Keratinocyte (primary cell): ENCODE measurements at regions not wholly inside any gene's neighbourhood (a gene's known extent, or its start where the extent isn't known, plus 50 kb on each side); places are given as distances from the start of the nearest gene placed in this dataset.

ENCODE experiments used
- DNase-seq: peaks from one replicate; pipeline ENCODE4 v3.0.0-alpha.2; 2011; ENCODE audit warnings: low read depth, missing footprints, low spot score
- FAIRE-seq: peaks from 2 replicates; lab custom pipeline; 2011; peaks lifted over from hg19 to GRCh38; lab: Jason Lieb, UNC
- H2AFZ ChIP-seq: 2 replicates; pipeline ENCODE4 v1.6.0; 2012; ENCODE audit warnings: low read length, control low read depth, inconsistent platforms; ENCODE audit not compliant: control insufficient read depth
- H3K27ac ChIP-seq: 2 replicates; pipeline ENCODE4 v1.5.1; 2011; ENCODE audit warnings: low read length; ENCODE audit not compliant: control insufficient read depth, insufficient read depth
- H3K27me3 ChIP-seq: 3 replicates; pipeline ENCODE4 v1.6.0; 2011; ENCODE audit warnings: low read length; ENCODE audit not compliant: control insufficient read depth, insufficient read depth; ENCODE audit errors: extremely low read depth
- H3K36me3 ChIP-seq, 2 experiments: 2 replicates in 1 of 2; 3 replicates in 1 of 2; pipeline ENCODE4 v1.5.1; 2011; ENCODE audit warnings: low read length in 2 of 2, mild to moderate bottlenecking in 1 of 2; ENCODE audit not compliant: control insufficient read depth in 2 of 2, insufficient read depth in 2 of 2; ENCODE audit errors: extremely low read depth in 1 of 2
- H3K4me1 ChIP-seq: 3 replicates; pipeline ENCODE4 v1.5.1; 2011; ENCODE audit warnings: low read length; ENCODE audit not compliant: control insufficient read depth, insufficient read depth; ENCODE audit errors: extremely low read depth
- H3K4me2 ChIP-seq: 3 replicates; pipeline ENCODE4 v1.6.0; 2011; ENCODE audit warnings: low read depth, low read length; ENCODE audit not compliant: control insufficient read depth, insufficient read depth; ENCODE audit errors: extremely low read depth
- H3K4me3 ChIP-seq, 3 experiments: fragments of 200-600 bp in 1 of 3; sonication (generic) in 1 of 3; 2 replicates in 2 of 3; 3 replicates in 1 of 3; pipeline ENCODE4 v1.5.1; 2011 to 2016; ENCODE audit warnings: low read length in 3 of 3, mild to moderate bottlenecking in 3 of 3, control low read depth in 2 of 3, inconsistent platforms in 1 of 3, low read depth in 1 of 3, mixed read lengths in 1 of 3, mixed run types in 1 of 3, moderate library complexity in 1 of 3; ENCODE audit not compliant: control insufficient read depth in 2 of 3, insufficient read depth in 2 of 3; ENCODE audit errors: extremely low read depth in 1 of 3
- H3K79me2 ChIP-seq: 2 replicates; pipeline ENCODE4 v1.6.0; 2012; ENCODE audit warnings: low read length; ENCODE audit not compliant: control insufficient read depth, insufficient read depth
- H3K9ac ChIP-seq: 3 replicates; pipeline ENCODE4 v1.6.0; 2011; ENCODE audit warnings: low read length; ENCODE audit not compliant: control insufficient read depth, insufficient read depth; ENCODE audit errors: extremely low read depth
- H3K9me1 ChIP-seq: 3 replicates; pipeline ENCODE4 v1.6.0; 2011; ENCODE audit warnings: low read length; ENCODE audit not compliant: control insufficient read depth, insufficient read depth; ENCODE audit errors: extremely low read depth
- H3K9me3 ChIP-seq: 2 replicates; pipeline ENCODE4 v1.5.1; 2012; ENCODE audit warnings: low read depth, low read length; ENCODE audit not compliant: control insufficient read depth
- H4K20me1 ChIP-seq: 3 replicates; pipeline ENCODE4 v1.6.0; 2011; ENCODE audit warnings: low read length; ENCODE audit not compliant: control insufficient read depth, insufficient read depth; ENCODE audit errors: extremely low read depth
- CTCF ChIP-seq, 3 experiments: IDR thresholded peaks in 1 of 3; conservative IDR thresholded peaks in 1 of 3; optimal IDR thresholded peaks in 1 of 3; 2 replicates in 2 of 3; 3 replicates in 1 of 3; pipeline versions ENCODE3 to v1.5.1; 2011; ENCODE audit warnings: low read length in 3 of 3, mild to moderate bottlenecking in 3 of 3, moderate library complexity in 2 of 3, control low read depth in 1 of 3, inconsistent platforms in 1 of 3; ENCODE audit not compliant: insufficient read depth in 2 of 3; ENCODE audit errors: extremely low read depth in 1 of 3
- EZH2 ChIP-seq: IDR thresholded peaks from one replicate; pipeline ENCODE4 v1.6.1; 2012; ENCODE audit warnings: inconsistent platforms, mild to moderate bottlenecking, low read length, moderate library complexity
- dilution Hi-C: fragments of 300-500 bp; cut with MboI; formaldehyde crosslinking; loops from one replicate; pipeline ENCODE4 v1.7.0; 2020; ENCODE audit warnings: low sequenced_read_pairs; ENCODE audit not compliant: extremely low pct_ligation_motif_present

GRCh38 chr4:94032754-94033153, 174.9 kb upstream of the SMARCAD1 start:
- Histone ChIP-seq H3K4me3 (no peak overlapping the region), H4K20me1 (no peaks in the 10 kb centered on the region), H3K36me3 (no peaks in the 10 kb centered on the region), H3K9ac (no peak overlapping the region), H3K9me1 (no peaks in the 10 kb centered on the region), H3K27me3 (no peaks in the 10 kb centered on the region), H3K9me3 (no peaks in the 10 kb centered on the region), H3K27ac (no peak overlapping the region), H3K4me1 (no peaks in the 10 kb centered on the region), H3K79me2 (no peaks in the 10 kb centered on the region), H3K4me2 (no peak overlapping the region), H2AFZ (no peak overlapping the region)
- FAIRE-seq (no peak), DNase-seq (no peak)
- TF ChIP-seq EZH2 (no peak), CTCF (optimal IDR thresholded peaks at IDR 0.05 in 1 of 3, IDR thresholded peaks at IDR 0.05 in 1 of 3, conservative IDR thresholded peaks at IDR 0.05 in 1 of 3; ENCODE audit: extremely low read depth in 1 of 3, insufficient read depth in 2 of 3, low read length in 3 of 3) (no peak)
- dilution Hi-C loops, result no loop called here

- no peaks in the 10 kb centered on the region for H3K4me1 ChIP-seq
- no peak overlapping the region for H3K4me2 ChIP-seq
- H3K9me1 ChIP-seq, result no peaks in the 10 kb centered on the region
- H2AFZ ChIP-seq, result no peak overlapping the region
- no peaks in the 10 kb centered on the region for H3K27me3 ChIP-seq
- FAIRE-seq (no peak), DNase-seq (no peak)
- H3K4me3 ChIP-seq, result no peak overlapping the region
- H3K79me2 ChIP-seq, result no peaks in the 10 kb centered on the region
- TF ChIP-seq EZH2 (no peak), CTCF (optimal IDR thresholded peaks at IDR 0.05 in 1 of 3, IDR thresholded peaks at IDR 0.05 in 1 of 3, conservative IDR thresholded peaks at IDR 0.05 in 1 of 3; ENCODE audit: extremely low read depth in 1 of 3, insufficient read depth in 2 of 3, low read length in 3 of 3) (no peak)
- H4K20me1 ChIP-seq, result no peaks in the 10 kb centered on the region
- H3K36me3 ChIP-seq, result no peaks in the 10 kb centered on the region
- no peak overlapping the region for H3K27ac ChIP-seq
- dilution Hi-C loops, result no loop called here
- H3K9ac ChIP-seq, result no peak overlapping the region
- no peaks in the 10 kb centered on the region for H3K9me3 ChIP-seq
These were observed 170.7 kb upstream of the SMARCAD1 start for GRCh38 chr4:94036964-94037363.
